Esophagus (tissue), 2 donors: ENCODE measurements at regions not wholly inside any gene's neighbourhood (a gene's known extent, or its start where the extent isn't known, plus 50 kb on each side); places are given as distances from the start of the nearest gene placed in this dataset.

Experiments used
- H3K27ac ChIP-seq, 2 donors: one replicate each; pipeline ENCODE4 v1.5.1; 2013; ENCODE audit warnings: low read depth in 2 of 2, mild to moderate bottlenecking in 2 of 2, inconsistent platforms in 1 of 2, low read length in 1 of 2, moderate library complexity in 1 of 2
- H3K27me3 ChIP-seq, 2 donors: one replicate each; pipeline ENCODE4 v1.6.1; 2013; ENCODE audit warnings: low read length in 2 of 2, control low read depth in 1 of 2, mild to moderate bottlenecking in 1 of 2; ENCODE audit not compliant: insufficient read depth in 2 of 2, control insufficient read depth in 1 of 2
- H3K36me3 ChIP-seq, 2 donors: one replicate each; pipeline ENCODE4 v1.6.1; 2013; ENCODE audit warnings: low read length in 1 of 2; ENCODE audit not compliant: control insufficient read depth in 2 of 2, insufficient read depth in 2 of 2
- H3K4me1 ChIP-seq, 2 donors: one replicate each; pipeline ENCODE4 v1.6.1; 2013; ENCODE audit warnings: low read length in 1 of 2; ENCODE audit not compliant: control insufficient read depth in 2 of 2, insufficient read depth in 2 of 2
- H3K4me3 ChIP-seq, 2 donors: one replicate each; pipeline ENCODE4 v1.5.1; 2013; ENCODE audit warnings: low read length in 2 of 2, mild to moderate bottlenecking in 2 of 2, low read depth in 1 of 2, moderate library complexity in 1 of 2
- H3K9me3 ChIP-seq, 2 donors: one replicate each; pipeline ENCODE4 v1.6.1; 2013; ENCODE audit warnings: mild to moderate bottlenecking in 2 of 2, low read depth in 1 of 2, low read length in 1 of 2, moderate library complexity in 1 of 2; ENCODE audit not compliant: control insufficient read depth in 2 of 2, insufficient read depth in 1 of 2
- WGBS, 2 donors: extraction: QIAGEN DNeasy Blood & Tissue Kit; methylation state at CpG; one replicate each; pipeline ENCODE4 v1.1.7; 2013; 5-methylcytosine and 5-hydroxymethylcytosine counted together
- donor health status: healthy with polysubstance abuse.
- donor health status: Bipolar disorder and iron deficiency.

- Histone ChIP-seq H3K4me1 (no peaks in the 10 kb centered on the region), H3K9me3 (peaks cover 0 to 2% of the 10 kb centered on the region in 2 donors), H3K4me3 (no peak overlapping the region), H3K27ac (no peak overlapping the region), H3K27me3 (no peaks in the 10 kb centered on the region), H3K36me3 (no peaks in the 10 kb centered on the region)
- 58 to 62% methylated on average over 6 of the region's 6 CpGs for WGBS, 2 donors
Measured at GRCh38 chr12:131547555-131547954, 163.3 kb upstream of the SFSWAP start.

GRCh38 chr12:131550121-131550520, 160.8 kb upstream of the SFSWAP start:
- Histone ChIP-seq H3K9me3 (no peaks in the 10 kb centered on the region), H3K4me1 (peaks cover 0 to 7% of the 10 kb centered on the region in 2 donors), H3K4me3 (no peak overlapping the region), H3K36me3 (no peaks in the 10 kb centered on the region), H3K27ac (no peak overlapping the region), H3K27me3 (no peaks in the 10 kb centered on the region)
- WGBS, 2 donors: 70 to 78% methylated on average over 5 of the region's 5 CpGs

DNA sequence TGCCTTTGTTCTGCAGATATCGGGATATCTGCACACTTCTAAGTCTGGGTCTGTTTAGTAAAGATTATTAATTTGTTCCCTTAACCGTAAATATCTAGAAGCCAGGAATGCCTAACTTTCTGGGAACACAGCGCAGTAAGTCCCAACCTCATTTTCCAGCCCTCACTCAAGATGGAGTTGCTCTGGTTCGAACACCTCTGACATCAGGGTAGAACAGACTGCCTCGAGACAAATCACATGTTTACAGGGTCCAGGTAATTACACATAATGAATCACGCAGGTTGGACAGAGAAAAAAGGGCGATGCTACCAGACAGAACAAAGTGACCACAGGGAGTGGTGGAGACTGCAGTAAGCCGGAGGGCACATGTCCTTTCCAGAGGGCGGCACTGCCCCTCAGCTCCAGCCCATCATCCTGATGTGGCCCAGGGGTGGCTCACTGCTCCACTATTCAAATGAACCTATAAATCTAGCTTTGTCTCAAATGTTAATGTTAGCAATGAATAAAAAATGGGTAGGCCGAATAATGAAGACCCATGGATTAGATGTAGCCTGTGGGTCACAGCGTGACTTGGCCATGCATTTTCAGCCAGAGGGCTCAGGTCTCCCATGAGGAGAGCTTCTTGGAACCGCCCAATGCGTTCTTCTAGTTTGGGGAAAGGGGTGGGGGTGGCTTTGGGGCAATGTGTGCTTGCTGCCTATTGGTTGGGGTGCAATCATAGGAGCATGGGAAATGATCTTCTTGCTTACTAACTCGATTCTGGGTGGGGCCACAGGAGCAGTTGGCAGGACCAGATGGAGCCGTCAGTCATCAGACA, 159.0 kb upstream of the SFSWAP start:
- no peaks in the 10 kb centered on the region for H3K27me3 ChIP-seq
- 86% methylated on average over 15 of the region's 15 CpGs for WGBS, 2 donors
- H3K27ac ChIP-seq: no peak overlapping the region
- no peak overlapping the region for H3K4me3 ChIP-seq
- peaks cover 2 to 17% of the 10 kb centered on the region in 2 donors for H3K4me1 ChIP-seq
- H3K36me3 ChIP-seq: no peaks in the 10 kb centered on the region
- H3K9me3 ChIP-seq: no peaks in the 10 kb centered on the region

- Histone ChIP-seq H3K4me1 (peaks cover 2 to 17% of the 10 kb centered on the region in 2 donors), H3K36me3 (no peaks in the 10 kb centered on the region), H3K27ac (no peak overlapping the region), H3K4me3 (no peak overlapping the region), H3K27me3 (no peaks in the 10 kb centered on the region), H3K9me3 (no peaks in the 10 kb centered on the region)
- WGBS, 2 donors: 84 to 87% methylated on average over 2 of the region's 2 CpGs
Measured at GRCh38 chr12:131552492-131552863, 158.4 kb upstream of the SFSWAP start.

DNA sequence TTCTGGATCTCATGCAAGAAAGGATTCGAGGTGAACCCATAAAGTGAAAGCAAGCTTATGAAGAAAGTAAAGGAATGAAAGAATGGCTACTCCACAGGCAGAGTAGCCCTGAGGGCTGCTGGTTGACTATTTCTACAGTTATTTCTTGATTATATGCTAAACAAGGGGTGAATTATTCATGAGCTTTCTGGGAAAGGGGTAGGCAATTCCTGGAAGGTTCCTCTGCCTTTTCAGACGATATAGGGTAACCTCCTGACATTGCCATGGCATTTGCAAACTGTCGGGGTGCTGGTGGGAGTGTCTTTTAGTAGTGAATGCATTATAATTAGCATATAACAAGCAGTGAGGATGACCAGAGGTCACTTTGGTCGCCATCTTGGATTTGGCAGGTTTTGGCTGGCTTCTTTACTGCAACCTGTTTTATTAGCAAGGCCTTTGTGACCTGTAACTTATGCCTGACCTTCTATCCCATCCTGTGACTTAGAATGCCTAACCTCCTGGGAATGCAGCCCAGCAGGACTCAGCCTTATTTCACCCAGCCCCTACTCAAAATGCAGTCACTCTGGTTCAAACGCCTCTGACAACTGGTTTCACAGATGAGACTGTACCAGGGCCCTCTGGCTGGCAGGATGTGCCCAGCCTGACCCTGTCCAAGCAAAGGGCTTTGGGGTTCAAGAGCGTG, 157.7 kb upstream of the SFSWAP start:
- 77 to 84% methylated on average over 6 of the region's 6 CpGs for WGBS, 2 donors
- Histone ChIP-seq H3K27ac (no peak overlapping the region), H3K36me3 (no peaks in the 10 kb centered on the region), H3K4me1 (peaks cover 2 to 17% of the 10 kb centered on the region in 2 donors), H3K9me3 (no peaks in the 10 kb centered on the region), H3K4me3 (no peak overlapping the region), H3K27me3 (no peaks in the 10 kb centered on the region)

DNA sequence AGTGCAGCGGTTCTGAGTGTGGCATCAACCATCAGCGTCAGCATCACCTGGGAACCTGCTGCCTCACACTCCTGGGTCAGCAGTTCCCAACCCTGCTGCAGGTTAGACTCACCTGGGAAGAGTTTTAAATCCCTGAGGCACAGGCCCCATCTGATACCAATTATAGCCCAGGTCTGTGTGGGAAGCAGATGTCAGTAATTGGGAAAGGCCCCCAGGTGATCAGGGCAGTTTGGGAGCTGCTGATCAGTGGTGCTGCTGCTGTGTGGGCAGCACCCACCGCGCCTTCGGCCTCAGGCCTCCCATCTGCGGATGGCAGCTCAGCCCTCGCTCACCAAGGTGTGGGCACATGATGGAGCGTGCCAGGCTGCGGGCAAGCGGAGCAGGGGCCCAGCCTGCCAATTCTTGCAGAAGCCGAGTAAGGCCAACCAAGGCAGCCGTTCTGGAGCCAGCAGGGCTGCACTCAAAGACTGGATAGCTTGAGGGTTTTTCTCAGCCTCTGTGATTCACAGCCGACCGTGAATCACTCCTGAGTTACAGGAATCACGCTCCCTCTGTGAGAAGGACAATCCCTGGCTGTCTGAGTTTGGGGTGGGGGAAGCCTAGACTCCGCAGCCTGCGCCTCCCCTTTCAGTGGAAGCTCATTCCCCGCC, 155.6 kb upstream of the SFSWAP start:
- Histone ChIP-seq H3K27me3 (no peaks in the 10 kb centered on the region), H3K4me1 (peaks cover 2 to 17% of the 10 kb centered on the region in 2 donors), H3K27ac (peak overlapping the region in 1 of 2 donors; percentile 26), H3K4me3 (no peak overlapping the region), H3K9me3 (no peaks in the 10 kb centered on the region), H3K36me3 (no peaks in the 10 kb centered on the region)
- WGBS, 2 donors: 53 to 70% methylated on average over 18 of the region's 18 CpGs

GRCh38 chr12:131555866-131556265, 155.0 kb upstream of the SFSWAP start:
- Histone ChIP-seq H3K4me3 (no peak overlapping the region), H3K27ac (peak overlapping the region; percentile 14 to 26), H3K27me3 (no peaks in the 10 kb centered on the region), H3K4me1 (peaks cover 2 to 17% of the 10 kb centered on the region in 2 donors), H3K9me3 (no peaks in the 10 kb centered on the region), H3K36me3 (no peaks in the 10 kb centered on the region)
- WGBS, 2 donors: 54 to 60% methylated on average over 12 to 13 of the region's 13 CpGs

GRCh38 chr12:131557078-131557709, 153.7 kb upstream of the SFSWAP start:
- Histone ChIP-seq H3K4me3 (no peak overlapping the region), H3K36me3 (no peaks in the 10 kb centered on the region), H3K27me3 (no peaks in the 10 kb centered on the region), H3K27ac (no peak overlapping the region), H3K4me1 (peaks cover 2 to 17% of the 10 kb centered on the region in 2 donors), H3K9me3 (no peaks in the 10 kb centered on the region)
- WGBS, 2 donors: 85 to 86% methylated on average over 18 of the region's 18 CpGs
